ENCODE measurements at regions not wholly inside any gene's neighbourhood (a gene's known extent, or its start where the extent isn't known, plus 50 kb on each side); places are given as distances from the start of the nearest gene placed in this dataset.

GRCh38 chr4:187139141-187139540 is 415.5 kb upstream of the FAT1 start:
- Mint-ChIP-seq H3K4me3 (no peak overlapping the region), H3K9me3 (peaks cover 0 to 15% (median 4%) of the 10 kb centered on the region in 9 donors), H3K27me3 (no peaks in the 10 kb centered on the region), H3K36me3 (no peaks in the 10 kb centered on the region), H3K27ac (no peak overlapping the region), H3K4me1 (no peaks in the 10 kb centered on the region)
- no peak for ATAC-seq
- POLR2A ChIA-PET = no interaction called here
- DNase-seq = no peak

- Mint-ChIP-seq H3K9me3 (peaks cover 0 to 15% (median 4%) of the 10 kb centered on the region in 9 donors), H3K36me3 (no peaks in the 10 kb centered on the region), H3K27ac (no peak overlapping the region), H3K4me3 (no peak overlapping the region), H3K4me1 (no peaks in the 10 kb centered on the region), H3K27me3 (no peaks in the 10 kb centered on the region)
- ATAC-seq (no peak), DNase-seq (no peak)
- POLR2A ChIA-PET = no interaction called here
Observed at GRCh38 chr4:187141101-187141500, 417.4 kb upstream of the FAT1 start.

GRCh38 chr4:187149229-187149945 is 425.7 kb upstream of the FAT1 start:
- POLR2A ChIA-PET = no interaction called here
- Mint-ChIP-seq H3K4me3 (no peak overlapping the region), H3K27ac (no peak overlapping the region)

GRCh38 chr4:187157380-187157958 is 433.8 kb upstream of the FAT1 start:
- Mint-ChIP-seq H3K27me3 (peaks cover 0 to 3% (median 0%) of the 10 kb centered on the region in 5 donors), H3K36me3 (no peaks in the 10 kb centered on the region), H3K4me1 (no peaks in the 10 kb centered on the region), H3K27ac (no peak overlapping the region), H3K9me3 (peaks cover 0 to 35% (median 5%) of the 10 kb centered on the region in 9 donors), H3K4me3 (no peak overlapping the region)
- no peak for ATAC-seq
- no peak for DNase-seq
- POLR2A ChIA-PET = no interaction called here

More at GRCh38 chr4:187149229-187149945, 425.7 kb upstream of the FAT1 start:
- DNase-seq (no peak), ATAC-seq (no peak)
- Mint-ChIP-seq H3K9me3 (peaks cover 0 to 12% (median 3%) of the 10 kb centered on the region in 9 donors), H3K27me3 (no peaks in the 10 kb centered on the region), H3K4me1 (no peaks in the 10 kb centered on the region), H3K36me3 (no peaks in the 10 kb centered on the region)

GRCh38 chr4:187158003-187158402 is 434.3 kb upstream of the FAT1 start:
- no peak overlapping the region for H3K27ac Mint-ChIP-seq
- DNase-seq = no peak
- peaks cover 0 to 3% (median 0%) of the 10 kb centered on the region in 5 donors for H3K27me3 Mint-ChIP-seq
- H3K4me1 Mint-ChIP-seq = no peaks in the 10 kb centered on the region
- POLR2A ChIA-PET = no interaction called here
- ATAC-seq = no peak
- H3K9me3 Mint-ChIP-seq = peaks cover 0 to 35% (median 5%) of the 10 kb centered on the region in 9 donors
- H3K4me3 Mint-ChIP-seq = no peak overlapping the region
- no peaks in the 10 kb centered on the region for H3K36me3 Mint-ChIP-seq

- Mint-ChIP-seq H3K9me3 (peaks cover 0 to 40% (median 4%) of the 10 kb centered on the region in 9 donors), H3K36me3 (no peaks in the 10 kb centered on the region), H3K4me3 (no peak overlapping the region), H3K4me1 (no peaks in the 10 kb centered on the region), H3K27ac (no peak overlapping the region), H3K27me3 (peaks cover 0 to 3% (median 0%) of the 10 kb centered on the region in 5 donors)
- ATAC-seq = no peak
- POLR2A ChIA-PET = no interaction called here
- no peak for DNase-seq
Observed at GRCh38 chr4:187160486-187160885, 436.8 kb upstream of the FAT1 start.

GRCh38 chr4:187166886-187167512 is 443.3 kb upstream of the FAT1 start:
- H3K9me3 Mint-ChIP-seq = peaks cover 0 to 9% (median 4%) of the 10 kb centered on the region in 9 donors
- no peak overlapping the region for H3K27ac Mint-ChIP-seq
- no peaks in the 10 kb centered on the region for H3K27me3 Mint-ChIP-seq
- H3K4me1 Mint-ChIP-seq = no peaks in the 10 kb centered on the region
- no peak for DNase-seq
- H3K4me3 Mint-ChIP-seq = no peak overlapping the region
- ATAC-seq = no peak
- H3K36me3 Mint-ChIP-seq = no peaks in the 10 kb centered on the region
- POLR2A ChIA-PET = no interaction called here

- peaks cover 0 to 1% (median 0%) of the 10 kb centered on the region in 4 donors for H3K4me1 Mint-ChIP-seq
- peak overlapping the region in 1 of 10 donors; percentile 13 for H3K27ac Mint-ChIP-seq
- peaks cover 0 to 4% (median 0%) of the 10 kb centered on the region in 5 donors for H3K27me3 Mint-ChIP-seq
- peaks cover 0 to 24% (median 8%) of the 10 kb centered on the region in 9 donors for H3K9me3 Mint-ChIP-seq
- no peak overlapping the region for H3K4me3 Mint-ChIP-seq
- no peak for DNase-seq
- POLR2A ChIA-PET = no interaction called here
- H3K36me3 Mint-ChIP-seq = no peaks in the 10 kb centered on the region
- no peak for ATAC-seq
Observed at GRCh38 chr4:187171706-187172339, 448.2 kb upstream of the FAT1 start.

GRCh38 chr4:187172340-187172761 is 448.7 kb upstream of the FAT1 start:
- Mint-ChIP-seq H3K4me3 (no peak overlapping the region), H3K27ac (peak overlapping the region in 1 of 10 donors; percentile 13), H3K27me3 (peaks cover 0 to 4% (median 0%) of the 10 kb centered on the region in 5 donors), H3K4me1 (peaks cover 0 to 1% (median 0%) of the 10 kb centered on the region in 4 donors), H3K36me3 (no peaks in the 10 kb centered on the region), H3K9me3 (peaks cover 0 to 24% (median 8%) of the 10 kb centered on the region in 9 donors)
- ATAC-seq (no peak), DNase-seq (no peak)
- POLR2A ChIA-PET = no interaction called here

- DNase-seq (no peak), ATAC-seq (no peak)
- Mint-ChIP-seq H3K27ac (no peak overlapping the region), H3K9me3 (peaks cover 0 to 24% (median 8%) of the 10 kb centered on the region in 9 donors), H3K36me3 (no peaks in the 10 kb centered on the region), H3K4me3 (no peak overlapping the region), H3K27me3 (peaks cover 0 to 4% (median 0%) of the 10 kb centered on the region in 5 donors), H3K4me1 (peaks cover 0 to 1% (median 0%) of the 10 kb centered on the region in 4 donors)
- POLR2A ChIA-PET = no interaction called here
Observed at GRCh38 chr4:187174749-187175148, 451.1 kb upstream of the FAT1 start.

- no peaks in the 10 kb centered on the region for H3K36me3 Mint-ChIP-seq
- DNase-seq (no peak), ATAC-seq (no peak)
- peaks cover 0 to 1% (median 0%) of the 10 kb centered on the region in 4 donors for H3K4me1 Mint-ChIP-seq
- H3K9me3 Mint-ChIP-seq = peaks cover 0 to 24% (median 8%) of the 10 kb centered on the region in 9 donors
- peak overlapping the region in 1 of 10 donors; percentile 30 for H3K27ac Mint-ChIP-seq
- no peak overlapping the region for H3K4me3 Mint-ChIP-seq
- peaks cover 0 to 4% (median 0%) of the 10 kb centered on the region in 5 donors for H3K27me3 Mint-ChIP-seq
- POLR2A ChIA-PET = no interaction called here
Observed at GRCh38 chr4:187175197-187175596, 451.5 kb upstream of the FAT1 start.

- POLR2A ChIA-PET = no interaction called here
- DNase-seq = no peak
- H3K4me3 Mint-ChIP-seq = no peak overlapping the region
Observed at GRCh38 chr4:187176261-187176910, 452.7 kb upstream of the FAT1 start.

More at GRCh38 chr4:187176261-187176910, 452.7 kb upstream of the FAT1 start:
- Mint-ChIP-seq H3K9me3 (peaks cover 0 to 24% (median 6%) of the 10 kb centered on the region in 9 donors), H3K27ac (no peak overlapping the region), H3K36me3 (no peaks in the 10 kb centered on the region), H3K27me3 (peaks cover 0 to 4% (median 0%) of the 10 kb centered on the region in 5 donors), H3K4me1 (peaks cover 0 to 1% (median 0%) of the 10 kb centered on the region in 4 donors)
- no peak for ATAC-seq
